Astrocyte (in vitro differentiated cells and primary cell): ENCODE measurements at regions not wholly inside any gene's neighbourhood (a gene's known extent, or its start where the extent isn't known, plus 50 kb on each side); places are given as distances from the start of the nearest gene placed in this dataset.

ENCODE experiments used
- EZH2 ChIP-seq: IDR thresholded peaks from 2 replicates; pipeline ENCODE4 v1.6.1; 2012; ENCODE audit warnings: mild to moderate bottlenecking, low read length, inconsistent platforms; ENCODE audit not compliant: insufficient read depth
- TF ChIP-seq, protein P1 (sequence below): IDR thresholded peaks from 2 replicates; pipeline ENCODE4 v1.5.1; 2011; ENCODE audit warnings: low read depth, mild to moderate bottlenecking, inconsistent platforms, low read length, moderate library complexity; ENCODE audit not compliant: insufficient read depth

GRCh38 chr7:155193716-155194115, 104.0 kb upstream of the INSIG1 start:
- TF ChIP-seq, protein P1, sequence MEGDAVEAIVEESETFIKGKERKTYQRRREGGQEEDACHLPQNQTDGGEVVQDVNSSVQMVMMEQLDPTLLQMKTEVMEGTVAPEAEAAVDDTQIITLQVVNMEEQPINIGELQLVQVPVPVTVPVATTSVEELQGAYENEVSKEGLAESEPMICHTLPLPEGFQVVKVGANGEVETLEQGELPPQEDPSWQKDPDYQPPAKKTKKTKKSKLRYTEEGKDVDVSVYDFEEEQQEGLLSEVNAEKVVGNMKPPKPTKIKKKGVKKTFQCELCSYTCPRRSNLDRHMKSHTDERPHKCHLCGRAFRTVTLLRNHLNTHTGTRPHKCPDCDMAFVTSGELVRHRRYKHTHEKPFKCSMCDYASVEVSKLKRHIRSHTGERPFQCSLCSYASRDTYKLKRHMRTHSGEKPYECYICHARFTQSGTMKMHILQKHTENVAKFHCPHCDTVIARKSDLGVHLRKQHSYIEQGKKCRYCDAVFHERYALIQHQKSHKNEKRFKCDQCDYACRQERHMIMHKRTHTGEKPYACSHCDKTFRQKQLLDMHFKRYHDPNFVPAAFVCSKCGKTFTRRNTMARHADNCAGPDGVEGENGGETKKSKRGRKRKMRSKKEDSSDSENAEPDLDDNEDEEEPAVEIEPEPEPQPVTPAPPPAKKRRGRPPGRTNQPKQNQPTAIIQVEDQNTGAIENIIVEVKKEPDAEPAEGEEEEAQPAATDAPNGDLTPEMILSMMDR = no peak
- no peak for TF ChIP-seq EZH2
